Caco-2 (cell line): ENCODE measurements at regions not wholly inside any gene's neighbourhood (a gene's known extent, or its start where the extent isn't known, plus 50 kb on each side); places are given as distances from the start of the nearest gene placed in this dataset.

Experiments
- BruUV-seq: library from RNA; stranded (reverse); fragments of 400-500 nt; replicated peaks from 2 replicates; lab custom pipeline; 2021; lab: Mats Ljungman, UMichigan
- CTCF ChIA-PET: fragments of 300-600 bp; sonication (Branson Sonifier 250); formaldehyde crosslinking; loops from one replicate; lab custom pipeline; 2022; ENCODE audit warnings: antibody characterized with exemption; lab: Charles Lee
- POLR2A ChIA-PET: fragments of 300-600 bp; sonication (Branson Sonifier 250); formaldehyde crosslinking; loops from one replicate; lab custom pipeline; 2022; ENCODE audit warnings: antibody characterized with exemption; lab: Charles Lee
- DNase-seq, 2 experiments: peaks; one replicate each; pipeline versions ENCODE4 v3.0.0 to v3.0.0-alpha.2; 2020 to 2022
- H3K27me3 ChIP-seq: replicated peaks from 2 replicates; pipeline ENCODE4 v1.6.0; 2011; ENCODE audit warnings: low read length; ENCODE audit not compliant: control insufficient read depth, insufficient read depth
- H3K36me3 ChIP-seq: 2 replicates; pipeline ENCODE4 v1.5.1; 2011; ENCODE audit warnings: low read length; ENCODE audit not compliant: control insufficient read depth, insufficient read depth
- H3K4me1 ChIP-seq: fragments of 250-450 bp; sonication (Bioruptor Pico); 2 replicates; pipeline ENCODE4 v1.5.1; 2020; ENCODE audit warnings: mild to moderate bottlenecking
- H3K4me3 ChIP-seq: 2 replicates; pipeline ENCODE4 v1.5.1; 2011; ENCODE audit warnings: low read depth, mild to moderate bottlenecking, control low read depth, low read length
- H3K9me3 ChIP-seq: fragments of 250-450 bp; sonication (Bioruptor Pico); 2 replicates; pipeline ENCODE4 v1.5.1; 2020; ENCODE audit warnings: mild to moderate bottlenecking, moderate library complexity
- H3K27ac Mint-ChIP-seq: one replicate; pipeline ENCODE4 v1.8.0; 2022; ENCODE audit warnings: mixed read lengths; ENCODE audit not compliant: unreplicated experiment
- H3K27me3 Mint-ChIP-seq: one replicate; pipeline ENCODE4 v1.8.0; 2022; ENCODE audit warnings: mixed read lengths; ENCODE audit not compliant: insufficient read depth, unreplicated experiment
- H3K36me3 Mint-ChIP-seq: one replicate; pipeline ENCODE4 v1.8.0; 2022; ENCODE audit warnings: mild to moderate bottlenecking, mixed read lengths; ENCODE audit not compliant: insufficient read depth, unreplicated experiment
- H3K4me1 Mint-ChIP-seq: one replicate; pipeline ENCODE4 v1.8.0; 2022; ENCODE audit warnings: low read depth, mixed read lengths; ENCODE audit not compliant: unreplicated experiment
- H3K4me3 Mint-ChIP-seq: one replicate; pipeline ENCODE4 v1.8.0; 2022; ENCODE audit warnings: mild to moderate bottlenecking, moderate library complexity, mixed read lengths; ENCODE audit not compliant: unreplicated experiment
- H3K9me3 Mint-ChIP-seq: one replicate; pipeline ENCODE4 v1.8.0; 2022; ENCODE audit warnings: mixed read lengths; ENCODE audit not compliant: unreplicated experiment
- CTCF ChIP-seq, 2 experiments: fragments of 200-600 bp in 1 of 2; IDR thresholded peaks; 1 replicate in 1 of 2; 2 replicates in 1 of 2; pipeline versions ENCODE4 v1.5.1 to v1.8.0; 2011 to 2022; ENCODE audit warnings: antibody characterized with exemption in 1 of 2, control low read depth in 1 of 2, inconsistent platforms in 1 of 2, low read depth in 1 of 2, low read length in 1 of 2, mild to moderate bottlenecking in 1 of 2, moderate library complexity in 1 of 2; ENCODE audit not compliant: insufficient read depth in 1 of 2, severe bottlenecking in 1 of 2, unreplicated experiment in 1 of 2
- intact Hi-C: fragments of 100-400 bp; cut with micrococcal nuclease; formaldehyde crosslinking; loops from one replicate; pipeline ENCODE4 v1.10.0; 2022; ENCODE audit not compliant: unreplicated experiment

GRCh38 chr13:80048802-80049201 is 292.1 kb downstream of the SPRY2 start:
- Mint-ChIP-seq H3K9me3 (peaks cover 12% of the 10 kb centered on the region), H3K4me1 (no peaks in the 10 kb centered on the region), H3K27me3 (no peaks in the 10 kb centered on the region), H3K4me3 (no peak overlapping the region), H3K27ac (no peak overlapping the region), H3K36me3 (no peaks in the 10 kb centered on the region)
- CTCF ChIA-PET = no interaction called here
- H3K9me3 ChIP-seq = no peaks in the 10 kb centered on the region
- DNase-seq = no peak
- no peaks in the 10 kb centered on the region for H3K36me3 ChIP-seq
- no peak for TF ChIP-seq CTCF (IDR thresholded peaks at IDR 0.05; ENCODE audit: insufficient read depth in 1 of 2, low read depth in 1 of 2, low read length in 1 of 2, severe bottlenecking in 1 of 2, unreplicated experiment in 1 of 2)
- POLR2A ChIA-PET = no interaction called here
- no peaks in the 10 kb centered on the region for H3K4me1 ChIP-seq
- H3K4me3 ChIP-seq = no peak overlapping the region
- no peaks in the 10 kb centered on the region for H3K27me3 ChIP-seq
- intact Hi-C loops = no loop called here
- no TSS peak for BruUV-seq

DNA sequence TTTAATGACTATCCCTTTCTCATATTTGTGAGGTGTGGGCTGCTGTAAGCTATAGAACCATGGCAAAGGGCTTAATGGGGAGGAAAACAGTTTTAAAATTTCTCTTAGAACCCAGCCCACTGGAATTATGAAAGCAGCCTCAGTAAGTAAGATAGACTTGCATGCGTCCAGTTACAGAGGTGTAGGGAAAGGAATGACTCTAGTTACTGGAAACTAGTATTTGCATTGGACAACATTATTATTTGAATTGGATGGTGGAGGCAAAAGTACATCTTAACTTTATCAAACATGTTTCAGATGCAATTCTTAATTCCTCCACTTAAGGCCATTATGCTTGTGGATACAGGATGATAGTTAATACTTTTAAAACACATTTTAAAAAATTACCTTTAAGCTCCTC is 292.9 kb downstream of the SPRY2 start:
- Mint-ChIP-seq H3K36me3 (no peaks in the 10 kb centered on the region), H3K27ac (no peak overlapping the region), H3K27me3 (no peaks in the 10 kb centered on the region), H3K4me1 (no peaks in the 10 kb centered on the region), H3K9me3 (peaks cover 20% of the 10 kb centered on the region), H3K4me3 (no peak overlapping the region)
- Histone ChIP-seq H3K36me3 (no peaks in the 10 kb centered on the region), H3K4me1 (no peaks in the 10 kb centered on the region), H3K27me3 (no peaks in the 10 kb centered on the region), H3K9me3 (no peaks in the 10 kb centered on the region), H3K4me3 (no peak overlapping the region)
- BruUV-seq = no TSS peak
- intact Hi-C loops = no loop called here
- ChIA-PET POLR2A (no interaction called here), CTCF (no interaction called here)
- no peak for TF ChIP-seq CTCF (IDR thresholded peaks at IDR 0.05; ENCODE audit: insufficient read depth in 1 of 2, low read depth in 1 of 2, low read length in 1 of 2, severe bottlenecking in 1 of 2, unreplicated experiment in 1 of 2)
- DNase-seq = no peak

GRCh38 chr13:80047406-80047805 is 293.5 kb downstream of the SPRY2 start:
- no peak overlapping the region for H3K27ac Mint-ChIP-seq
- DNase-seq = no peak
- Histone ChIP-seq H3K4me3 (no peak overlapping the region), H3K4me1 (no peaks in the 10 kb centered on the region), H3K9me3 (no peaks in the 10 kb centered on the region), H3K27me3 (no peaks in the 10 kb centered on the region), H3K36me3 (no peaks in the 10 kb centered on the region)
- H3K36me3 Mint-ChIP-seq = no peaks in the 10 kb centered on the region
- no peaks in the 10 kb centered on the region for H3K27me3 Mint-ChIP-seq
- H3K9me3 Mint-ChIP-seq = peaks cover 26% of the 10 kb centered on the region
- ChIA-PET CTCF (no interaction called here), POLR2A (no interaction called here)
- intact Hi-C loops = no loop called here
- no TSS peak for BruUV-seq
- H3K4me3 Mint-ChIP-seq = no peak overlapping the region
- no peak for TF ChIP-seq CTCF (IDR thresholded peaks at IDR 0.05; ENCODE audit: insufficient read depth in 1 of 2, low read depth in 1 of 2, low read length in 1 of 2, severe bottlenecking in 1 of 2, unreplicated experiment in 1 of 2)
- H3K4me1 Mint-ChIP-seq = no peaks in the 10 kb centered on the region
